ENCODE measurements at regions not wholly inside any gene's neighbourhood (a gene's known extent, or its start where the extent isn't known, plus 50 kb on each side); places are given as distances from the start of the nearest gene placed in this dataset.

GRCh38 chr1:58929671-58930325 lies 146.0 kb upstream of the JUN start:
- H2AFZ ChIP-seq = no peak overlapping the region

GRCh38 chr1:58931024-58931423 lies 147.2 kb upstream of the JUN start:
- H4K20me1 ChIP-seq (ENCODE audit: insufficient read depth, poor library complexity, severe bottlenecking) = no peaks in the 10 kb centered on the region
- H3K4me2 ChIP-seq = no peak overlapping the region
- WGBS (ENCODE audit: low lambda C conversion rate, missing lambda C conversion rate) = 94% methylated on average over 2 of the region's 2 CpGs
- H3K4me3 ChIP-seq = no peak overlapping the region
- H3K4me1 ChIP-seq (ENCODE audit: insufficient read depth) = peaks cover 59% of the 10 kb centered on the region
- no peak overlapping the region for H2AFZ ChIP-seq
- no peaks in the 10 kb centered on the region for H3K79me2 ChIP-seq
- no peak for DNase-seq (ENCODE audit: low spot score)
- TF ChIP-seq, protein P1, sequence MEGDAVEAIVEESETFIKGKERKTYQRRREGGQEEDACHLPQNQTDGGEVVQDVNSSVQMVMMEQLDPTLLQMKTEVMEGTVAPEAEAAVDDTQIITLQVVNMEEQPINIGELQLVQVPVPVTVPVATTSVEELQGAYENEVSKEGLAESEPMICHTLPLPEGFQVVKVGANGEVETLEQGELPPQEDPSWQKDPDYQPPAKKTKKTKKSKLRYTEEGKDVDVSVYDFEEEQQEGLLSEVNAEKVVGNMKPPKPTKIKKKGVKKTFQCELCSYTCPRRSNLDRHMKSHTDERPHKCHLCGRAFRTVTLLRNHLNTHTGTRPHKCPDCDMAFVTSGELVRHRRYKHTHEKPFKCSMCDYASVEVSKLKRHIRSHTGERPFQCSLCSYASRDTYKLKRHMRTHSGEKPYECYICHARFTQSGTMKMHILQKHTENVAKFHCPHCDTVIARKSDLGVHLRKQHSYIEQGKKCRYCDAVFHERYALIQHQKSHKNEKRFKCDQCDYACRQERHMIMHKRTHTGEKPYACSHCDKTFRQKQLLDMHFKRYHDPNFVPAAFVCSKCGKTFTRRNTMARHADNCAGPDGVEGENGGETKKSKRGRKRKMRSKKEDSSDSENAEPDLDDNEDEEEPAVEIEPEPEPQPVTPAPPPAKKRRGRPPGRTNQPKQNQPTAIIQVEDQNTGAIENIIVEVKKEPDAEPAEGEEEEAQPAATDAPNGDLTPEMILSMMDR (IDR thresholded peaks at IDR 0.05; ENCODE audit: poor library complexity) = no peak
- TF ChIP-seq EZH2 (IDR thresholded peaks at IDR 0.05; ENCODE audit: borderline replicate concordance) (no peak), EZH2phosphoT487 (IDR thresholded peaks at IDR 0.05; ENCODE audit: low read depth, severe bottlenecking, unreplicated experiment) (no peak)
- H3K9me2 ChIP-seq (replicated peaks; ENCODE audit: insufficient read depth) = no peaks in the 10 kb centered on the region
- H3K27ac ChIP-seq = no peak overlapping the region
- H3K9me3 ChIP-seq (ENCODE audit: low read depth) = no peaks in the 10 kb centered on the region
- H3K36me3 ChIP-seq (replicated peaks; ENCODE audit: insufficient read depth, low read depth) = no peaks in the 10 kb centered on the region
- H3K27me3 ChIP-seq = no peaks in the 10 kb centered on the region

More at GRCh38 chr1:58929671-58930325, 146.0 kb upstream of the JUN start:
- H3K79me2 ChIP-seq = no peaks in the 10 kb centered on the region
- peak overlapping the region; percentile 93 for H3K27ac ChIP-seq
- no peaks in the 10 kb centered on the region for H4K20me1 ChIP-seq (ENCODE audit: insufficient read depth, poor library complexity, severe bottlenecking)
- DNase-seq (ENCODE audit: low spot score) = peak; percentile 80
- H3K9me3 ChIP-seq (ENCODE audit: low read depth) = no peaks in the 10 kb centered on the region
- peak overlapping the region; percentile 8 for H3K4me2 ChIP-seq
- H3K4me1 ChIP-seq (ENCODE audit: insufficient read depth) = peaks cover 61% of the 10 kb centered on the region
- no peak overlapping the region for H3K4me3 ChIP-seq
- H3K9me2 ChIP-seq (replicated peaks; ENCODE audit: insufficient read depth) = no peaks in the 10 kb centered on the region
- H3K36me3 ChIP-seq (replicated peaks; ENCODE audit: insufficient read depth, low read depth) = no peaks in the 10 kb centered on the region
- no peaks in the 10 kb centered on the region for H3K27me3 ChIP-seq
- no peak for TF ChIP-seq EZH2 (IDR thresholded peaks at IDR 0.05; ENCODE audit: borderline replicate concordance)
- TF ChIP-seq, protein P1 (IDR thresholded peaks at IDR 0.05; ENCODE audit: poor library complexity) = no peak
- TF ChIP-seq EZH2phosphoT487 (IDR thresholded peaks at IDR 0.05; ENCODE audit: low read depth, severe bottlenecking, unreplicated experiment) = no peak
- 63% methylated on average over 11 of the region's 11 CpGs for WGBS (ENCODE audit: low lambda C conversion rate, missing lambda C conversion rate)

- WGBS (ENCODE audit: low lambda C conversion rate, missing lambda C conversion rate) = 82% methylated on average over 6 of the region's 6 CpGs
Observed at GRCh38 chr1:58931756-58932155, 147.9 kb upstream of the JUN start.

More at GRCh38 chr1:58931756-58932155, 147.9 kb upstream of the JUN start:
- peaks cover 51% of the 10 kb centered on the region for H3K4me1 ChIP-seq (ENCODE audit: insufficient read depth)
- H3K9me3 ChIP-seq (ENCODE audit: low read depth) = no peaks in the 10 kb centered on the region
- H3K4me3 ChIP-seq = no peak overlapping the region
- TF ChIP-seq, protein P1 (IDR thresholded peaks at IDR 0.05; ENCODE audit: poor library complexity) = no peak
- TF ChIP-seq EZH2 (IDR thresholded peaks at IDR 0.05; ENCODE audit: borderline replicate concordance) = no peak
- TF ChIP-seq EZH2phosphoT487 (IDR thresholded peaks at IDR 0.05; ENCODE audit: low read depth, severe bottlenecking, unreplicated experiment) = no peak
- H3K79me2 ChIP-seq = no peaks in the 10 kb centered on the region
- no peak for DNase-seq (ENCODE audit: low spot score)
- no peaks in the 10 kb centered on the region for H3K27me3 ChIP-seq
- no peaks in the 10 kb centered on the region for H3K9me2 ChIP-seq (replicated peaks; ENCODE audit: insufficient read depth)
- no peak overlapping the region for H3K4me2 ChIP-seq
- H2AFZ ChIP-seq = no peak overlapping the region
- no peaks in the 10 kb centered on the region for H3K36me3 ChIP-seq (replicated peaks; ENCODE audit: insufficient read depth, low read depth)
- peak overlapping the region; percentile 82 for H3K27ac ChIP-seq
- H4K20me1 ChIP-seq (ENCODE audit: insufficient read depth, poor library complexity, severe bottlenecking) = no peaks in the 10 kb centered on the region

Measured in hepatocyte (in vitro differentiated cells).